H4 (cell line): ENCODE measurements at regions not wholly inside any gene's neighbourhood (a gene's known extent, or its start where the extent isn't known, plus 50 kb on each side); places are given as distances from the start of the nearest gene placed in this dataset.
A peak's percentile ranks its signal among the peaks of the same experiment; 100 is the strongest.
"Not testable (repeated sequence)": the region's sequence is repeated elsewhere in the genome, so short reads cannot be mapped to it uniquely, and the experiment has no call there.

Source experiments
- DNase-seq: peaks from one replicate; pipeline ENCODE4 v3.0.0-alpha.2; 2015; ENCODE audit warnings: low spot score

DNA sequence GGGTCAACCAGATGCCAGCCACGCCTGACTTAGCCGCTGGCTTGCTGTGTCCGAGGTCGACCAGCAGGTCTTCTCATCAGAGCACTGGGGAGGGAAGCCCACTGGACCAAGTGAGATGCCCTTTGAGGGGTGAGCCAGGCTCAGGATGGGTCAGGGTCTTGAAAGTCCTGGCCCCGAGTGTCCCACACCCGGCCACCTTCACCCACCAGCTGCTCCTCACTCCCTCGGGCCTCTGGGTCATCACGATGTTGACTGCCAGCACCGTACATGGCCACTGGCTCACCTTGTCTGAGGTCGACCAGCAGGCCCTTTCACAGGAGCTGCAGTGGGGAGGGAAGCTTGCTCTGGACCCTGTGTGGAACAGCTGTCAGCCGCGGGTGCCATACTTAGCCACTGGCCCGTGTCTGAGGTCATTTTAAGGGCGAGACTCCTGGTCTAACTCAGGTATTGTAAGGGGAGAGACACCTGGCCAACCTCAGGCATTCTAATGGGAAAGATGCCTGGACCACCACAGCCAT lies 1361.3 kb downstream of the UQCRFS1 start:
- no peak for DNase-seq

DNA sequence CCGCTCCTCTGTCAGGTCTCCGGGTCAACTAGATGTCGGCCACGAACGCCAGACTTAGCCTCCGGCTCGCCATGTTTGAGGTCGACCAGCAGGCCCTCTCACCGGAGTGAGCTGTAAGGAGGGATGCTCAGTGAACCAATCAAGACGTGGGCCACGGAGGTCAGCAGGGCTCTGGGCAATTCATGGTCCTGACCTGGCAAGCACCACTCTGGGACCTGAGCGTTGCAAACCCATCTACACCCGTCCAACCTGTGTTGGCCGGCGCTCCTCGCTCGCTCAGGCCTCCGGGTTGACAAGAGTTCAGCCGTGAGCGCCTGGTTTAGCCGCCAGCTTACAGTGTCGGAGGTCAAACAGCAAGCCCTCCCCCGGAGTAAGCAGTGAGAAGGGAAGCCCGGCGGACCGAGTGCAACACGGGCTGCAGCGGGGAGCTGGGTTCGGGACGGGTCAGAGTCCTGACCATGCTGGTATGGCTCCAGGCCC lies 1361.9 kb downstream of the UQCRFS1 start:
- no peak for DNase-seq

DNA sequence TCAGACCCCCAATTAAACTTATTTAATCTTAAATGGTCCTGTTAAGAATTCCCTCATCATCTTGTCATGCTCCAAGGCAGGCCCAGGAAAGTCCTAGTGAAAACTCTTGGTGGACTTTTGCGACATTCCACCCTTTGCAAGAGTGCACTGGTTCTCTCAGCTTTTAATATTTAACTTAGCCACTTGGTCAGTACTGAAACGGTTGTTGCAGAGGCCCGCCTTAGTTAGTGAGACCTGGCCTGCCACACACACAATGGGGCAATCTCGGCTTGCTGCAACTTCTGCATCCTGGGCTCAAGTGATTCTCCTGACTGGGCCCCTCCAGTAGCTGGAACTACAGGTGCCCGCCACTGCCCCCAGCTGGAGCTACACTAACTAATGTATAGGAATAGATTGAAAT lies 1366.0 kb downstream of the UQCRFS1 start:
- DNase-seq, result no peak

DNA sequence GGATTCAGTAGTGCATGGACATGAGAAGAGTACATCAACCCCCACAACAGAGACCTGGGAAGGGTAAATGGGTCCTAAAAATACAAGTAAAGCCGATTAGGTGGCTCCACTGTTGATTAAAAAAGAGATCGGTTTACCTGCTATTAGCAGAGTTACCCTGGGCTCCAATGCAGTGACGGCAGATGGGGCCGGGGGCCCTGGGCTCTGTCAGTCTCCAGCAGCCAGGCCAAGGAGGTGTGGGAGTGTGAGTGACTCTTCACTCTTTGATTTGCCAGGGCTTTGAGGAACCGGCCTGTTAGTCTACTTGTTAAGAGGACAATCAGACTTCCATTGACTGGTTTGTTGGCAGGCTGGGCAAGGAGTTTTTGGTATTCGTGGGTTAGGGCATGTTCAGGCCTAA lies 1368.7 kb downstream of the UQCRFS1 start:
- DNase-seq, result no peak

DNA sequence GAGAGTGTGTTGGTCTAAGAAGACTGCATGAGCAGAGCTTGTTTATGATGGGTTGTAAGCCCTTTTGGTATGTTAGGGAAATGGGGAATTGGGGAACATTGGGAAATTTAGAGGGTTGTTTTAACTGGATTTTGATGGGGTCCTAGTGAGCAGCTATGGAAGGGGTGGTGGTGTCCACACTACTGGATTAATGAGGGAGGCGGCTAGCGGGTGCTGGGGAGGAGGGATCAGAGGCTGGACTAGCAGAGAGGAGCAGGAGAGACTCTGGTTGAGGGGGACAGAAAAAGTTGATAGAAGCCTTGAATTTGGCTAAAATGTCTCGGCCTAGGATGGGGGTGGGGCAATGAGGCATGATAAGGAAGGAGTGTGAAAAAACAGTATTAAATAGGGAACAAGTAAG lies 1369.1 kb downstream of the UQCRFS1 start:
- no peak for DNase-seq

DNA sequence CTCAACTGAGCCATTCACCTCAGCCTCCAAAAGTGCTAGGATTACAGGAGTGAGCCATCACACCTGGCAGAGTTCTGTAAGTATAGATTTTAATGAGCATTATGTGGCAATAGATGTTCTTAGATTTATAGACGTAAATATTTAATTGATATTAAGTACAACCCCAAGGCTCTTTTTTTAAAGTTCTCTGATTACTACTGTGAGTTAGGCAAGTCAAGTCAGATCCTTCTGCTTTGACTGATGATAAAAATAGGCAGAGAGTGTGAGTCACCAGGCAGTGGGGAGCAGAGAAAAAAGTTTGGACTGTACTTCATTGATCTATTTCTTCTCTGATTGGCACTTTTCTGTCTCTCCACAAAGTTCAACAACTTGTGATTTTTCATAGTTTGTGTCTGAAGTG lies 1379.9 kb downstream of the UQCRFS1 start:
- DNase-seq, result no peak

DNA sequence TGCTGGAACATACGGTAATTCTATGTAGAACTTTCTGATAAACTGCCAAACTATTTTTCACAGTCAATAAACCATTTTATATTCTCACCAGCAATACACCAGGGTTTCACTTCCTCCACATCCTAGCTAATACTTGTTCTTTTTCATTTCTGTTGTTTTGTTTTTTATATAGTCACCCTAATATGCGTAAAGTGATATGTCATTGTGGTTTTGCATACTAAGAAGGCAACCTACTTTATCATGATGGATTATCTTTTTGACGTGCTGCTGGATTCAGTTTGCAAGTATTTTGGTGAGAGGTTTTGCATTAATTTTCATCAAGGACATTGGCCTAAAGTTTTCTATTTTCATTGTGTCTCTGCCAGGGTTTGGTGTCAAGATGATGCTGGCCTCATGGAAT lies 1384.1 kb downstream of the UQCRFS1 start:
- DNase-seq, result no peak

DNA sequence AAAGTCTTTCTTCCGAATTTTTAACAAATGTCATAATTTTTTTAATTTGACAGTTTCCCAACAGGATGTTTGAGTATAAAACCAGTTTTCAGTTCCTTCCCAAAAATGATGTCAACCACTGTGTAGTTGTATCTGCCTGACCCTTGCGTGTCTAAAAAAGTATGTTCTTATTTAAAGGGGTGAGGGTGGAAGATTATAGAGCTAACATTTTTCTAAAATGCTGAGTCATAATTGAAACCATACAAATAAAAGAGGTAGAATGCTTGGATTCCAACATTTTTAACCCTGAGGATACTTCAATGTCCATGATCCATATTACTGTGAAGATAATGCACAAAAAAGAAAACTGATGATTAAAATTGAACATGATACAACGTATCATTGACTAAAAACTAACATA lies 1388.8 kb downstream of the UQCRFS1 start:
- DNase-seq, result no peak

DNA sequence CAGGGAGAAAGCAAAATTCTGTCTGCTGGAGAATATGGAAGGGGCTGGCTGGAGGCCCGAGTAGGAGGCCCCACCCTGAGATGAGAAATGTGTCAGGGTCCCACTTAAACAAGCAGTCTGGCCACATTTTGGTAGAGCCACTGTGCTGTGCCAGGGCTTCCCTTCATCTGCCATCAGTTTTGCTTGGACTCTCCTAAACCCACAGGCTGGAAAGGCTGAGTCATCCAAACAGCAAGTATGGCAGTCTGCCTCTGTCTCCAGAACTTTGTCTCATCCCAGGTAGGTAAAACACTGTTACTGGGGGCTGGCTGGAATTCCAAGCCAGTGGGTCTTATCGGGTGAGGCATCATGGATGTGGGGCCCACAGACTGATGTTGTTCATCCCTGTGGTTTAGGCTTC lies 1390.6 kb downstream of the UQCRFS1 start:
- DNase-seq, result no peak

DNA sequence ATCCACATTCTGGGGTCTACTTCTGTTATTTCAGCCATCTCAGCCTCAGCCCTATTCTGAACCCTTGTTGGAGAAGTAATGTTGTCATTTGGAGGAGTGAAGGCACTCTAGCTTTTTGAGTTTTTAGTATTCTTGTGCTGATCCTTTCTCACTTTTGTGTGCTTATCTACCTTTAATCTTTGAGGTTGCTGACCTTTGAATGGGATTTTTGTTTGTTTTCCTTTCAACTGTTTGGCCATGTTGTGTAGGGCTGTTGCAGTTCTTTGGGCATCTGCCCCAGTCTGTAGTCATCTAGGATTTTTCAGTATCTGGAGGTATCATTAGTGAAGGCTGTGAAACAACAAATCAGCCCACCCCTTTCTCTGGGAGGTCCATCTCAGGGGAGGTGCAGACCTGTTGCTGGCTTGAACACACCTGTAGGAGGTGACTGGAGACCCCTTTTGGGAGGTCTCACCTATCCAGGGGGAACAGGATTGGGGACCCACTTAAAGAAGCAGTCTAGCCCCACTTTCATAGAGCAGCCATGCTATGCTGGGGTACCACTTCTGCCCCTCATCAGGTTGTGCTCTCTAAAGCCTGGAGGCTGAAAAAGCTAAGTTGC lies 1391.4 kb downstream of the UQCRFS1 start:
- DNase-seq, result no peak

DNA sequence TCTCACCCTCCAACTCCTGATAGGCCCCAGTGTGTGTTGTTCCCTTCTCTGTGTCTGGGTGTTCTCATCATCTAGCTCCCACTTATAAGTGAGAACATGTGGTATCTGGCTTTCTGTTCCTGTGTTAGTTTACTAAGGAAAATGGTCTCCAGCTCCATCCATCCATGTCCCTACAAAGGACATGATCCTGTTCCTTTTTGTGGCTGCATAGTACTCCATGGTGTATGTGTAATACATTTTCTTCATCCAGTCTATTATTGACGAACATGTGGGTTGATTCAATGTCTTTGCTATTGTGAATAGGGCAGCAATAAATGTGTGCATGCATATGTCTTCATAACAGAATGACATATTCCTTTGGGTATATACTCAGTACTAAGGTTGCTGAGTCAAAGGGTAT lies 1397.0 kb downstream of the UQCRFS1 start:
- DNase-seq, result no peak

DNA sequence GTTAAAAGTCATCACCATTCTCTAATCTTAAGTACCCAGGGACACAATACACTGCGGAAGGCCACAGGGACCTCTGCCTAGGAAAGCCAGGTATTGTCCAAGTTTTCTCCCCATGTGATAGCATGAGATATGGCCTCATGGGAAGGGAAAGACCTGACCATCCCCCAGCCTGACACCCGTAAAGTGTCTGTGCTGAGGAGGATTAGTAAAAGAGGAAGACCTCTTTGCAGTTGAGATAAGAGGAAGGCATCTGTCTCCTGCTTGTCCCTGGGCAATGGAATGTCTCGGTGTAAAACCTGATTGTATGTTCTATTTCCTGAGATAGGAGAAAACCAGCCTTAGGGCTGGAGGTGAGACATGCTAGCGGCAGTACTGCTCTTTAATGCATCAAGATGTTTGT lies 1398.1 kb downstream of the UQCRFS1 start:
- DNase-seq, result not testable (repeated sequence)

DNA sequence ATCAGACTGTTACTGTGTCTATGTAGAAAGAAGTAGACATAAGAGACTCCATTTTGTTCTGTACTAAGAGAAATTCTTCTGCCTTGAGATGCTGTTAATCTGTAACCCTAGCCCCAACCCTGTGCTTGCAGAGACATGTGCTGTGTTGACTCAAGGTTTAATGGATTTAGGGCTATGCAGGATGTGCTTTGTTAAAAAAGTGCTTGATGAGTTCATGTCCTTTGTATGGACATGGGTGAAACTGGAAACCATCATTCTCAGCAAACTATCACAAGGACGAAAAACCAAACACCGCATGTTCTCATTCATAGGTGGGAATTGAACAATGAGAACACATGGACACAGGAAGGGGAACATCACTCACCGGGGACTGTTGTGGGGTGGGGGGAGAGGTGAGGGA lies 1398.7 kb downstream of the UQCRFS1 start:
- DNase-seq, result not testable (repeated sequence)

DNA sequence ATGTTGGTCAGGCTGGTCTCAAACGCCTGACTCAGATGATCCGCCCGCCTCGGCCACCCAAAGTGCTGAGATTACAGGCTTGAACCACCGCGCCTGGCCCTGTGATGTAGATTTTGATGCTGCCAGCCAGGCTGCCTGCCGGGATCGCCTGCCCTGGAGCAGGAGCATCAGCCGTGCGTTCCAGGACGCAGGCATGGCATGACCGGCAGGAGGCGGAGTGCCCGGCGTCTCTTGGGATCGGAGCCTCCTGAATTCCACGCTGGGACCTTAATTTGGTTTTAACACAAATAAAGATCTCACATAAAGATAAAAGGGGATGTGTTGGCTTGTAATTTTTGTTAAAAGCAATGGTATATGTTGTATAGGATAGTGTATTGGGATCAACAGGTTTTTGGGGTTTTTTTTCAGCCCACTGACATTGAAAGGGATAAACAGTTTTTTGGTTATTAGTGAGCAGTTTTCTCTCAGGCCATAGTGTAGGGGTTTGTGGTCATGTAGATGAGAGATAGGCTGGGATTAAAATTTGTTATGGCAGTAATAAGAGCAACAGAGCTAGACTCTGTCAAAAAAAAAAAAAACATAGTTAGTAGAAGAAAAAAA lies 1406.4 kb downstream of the UQCRFS1 start:
- DNase-seq, result no peak

DNA sequence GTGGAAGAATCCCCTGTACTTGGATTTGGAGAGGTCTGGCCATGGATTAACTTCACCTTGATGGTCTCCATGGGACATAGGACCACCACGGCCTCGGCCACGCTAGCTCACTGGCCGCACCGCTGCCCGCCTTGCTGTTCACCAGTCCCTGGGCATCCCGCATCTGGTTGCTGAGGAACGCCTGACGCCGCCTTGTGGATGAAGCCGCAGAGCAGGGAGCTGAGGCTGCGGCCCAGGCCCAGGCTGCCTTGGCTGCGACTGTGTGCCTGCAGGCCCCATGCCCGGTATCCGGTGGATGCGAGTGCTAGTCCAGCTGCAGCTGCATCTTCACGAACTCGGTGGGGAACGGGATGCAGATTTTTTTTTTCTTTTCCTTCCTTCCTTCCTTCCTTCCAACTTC lies 1407.1 kb downstream of the UQCRFS1 start:
- no peak for DNase-seq

DNA sequence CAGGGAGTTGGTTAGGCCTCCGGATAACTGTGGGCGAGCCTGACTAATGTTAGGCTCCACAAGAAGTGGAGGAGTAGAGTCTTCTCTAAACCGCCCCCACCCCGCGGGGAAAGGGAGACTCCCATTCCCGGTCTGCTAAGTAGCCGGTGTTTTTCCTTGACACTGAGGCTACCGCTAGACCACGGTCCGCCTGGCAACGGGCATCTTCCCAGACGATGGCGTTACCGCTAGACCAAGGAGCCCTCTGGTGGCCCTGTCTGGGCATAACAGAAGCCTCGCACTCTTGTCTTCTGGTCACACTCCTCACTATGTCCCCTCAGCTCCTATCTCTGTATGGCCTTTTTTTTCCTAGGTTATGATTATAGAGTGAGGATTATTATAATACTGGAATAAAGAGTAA lies 1410.7 kb downstream of the UQCRFS1 start:
- DNase-seq, result not testable (repeated sequence)

DNA sequence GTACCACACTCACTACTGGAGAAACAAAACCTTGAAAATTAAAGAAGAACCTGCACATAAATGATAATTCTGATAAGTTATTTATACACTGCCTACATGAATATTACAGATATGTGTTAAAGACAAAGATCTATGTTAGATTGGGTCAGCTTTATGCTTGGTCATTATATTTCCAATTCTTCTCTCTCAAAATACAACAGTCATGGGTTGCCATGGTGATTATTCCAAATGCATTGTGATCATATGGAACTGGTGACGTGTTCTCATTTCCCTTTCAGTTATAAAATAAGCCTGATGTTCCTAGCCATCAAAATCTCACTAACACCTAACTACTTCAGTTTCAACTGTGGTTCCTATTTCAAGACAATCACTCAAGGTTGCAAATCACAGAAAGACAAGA lies 1416.4 kb downstream of the UQCRFS1 start:
- DNase-seq, result no peak

DNA sequence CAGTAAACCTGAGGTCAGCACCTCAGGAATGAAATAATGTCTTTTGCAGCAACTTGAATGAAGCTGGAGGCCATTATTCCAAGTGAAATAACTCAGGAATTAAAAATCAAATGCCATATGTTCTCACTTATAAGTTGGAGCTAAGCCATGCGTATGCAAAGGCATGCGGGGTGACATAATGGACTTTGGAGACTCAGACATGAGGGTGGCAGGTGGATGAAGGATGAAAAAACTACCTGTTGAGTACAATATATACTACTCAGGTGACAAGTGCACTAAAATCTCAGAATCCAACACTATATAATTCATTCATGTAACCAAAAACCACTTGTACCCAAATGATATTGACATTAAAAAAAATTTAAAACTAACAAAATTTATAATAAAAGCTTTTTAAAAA lies 1416.9 kb downstream of the UQCRFS1 start:
- DNase-seq, result no peak

DNA sequence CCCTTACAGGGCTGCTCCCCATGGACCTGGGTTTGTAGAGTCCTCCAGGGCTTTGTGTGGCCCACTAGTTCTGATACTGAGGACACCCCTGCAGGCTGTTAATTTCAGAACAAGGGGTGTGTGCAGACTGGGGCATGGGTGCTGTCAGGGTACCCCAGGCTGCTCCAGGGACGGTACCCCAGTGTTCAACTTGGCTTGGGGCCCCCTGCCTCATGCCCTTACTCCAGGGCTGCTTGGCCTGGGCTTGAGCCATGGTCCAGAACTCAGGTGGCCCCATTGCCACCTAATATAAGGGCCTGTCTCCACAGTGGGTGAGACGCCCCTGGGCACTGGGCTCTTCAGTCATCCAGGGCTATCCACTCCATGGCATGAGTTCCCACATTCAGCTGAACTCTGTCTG lies 1417.6 kb downstream of the UQCRFS1 start:
- DNase-seq, result no peak

DNA sequence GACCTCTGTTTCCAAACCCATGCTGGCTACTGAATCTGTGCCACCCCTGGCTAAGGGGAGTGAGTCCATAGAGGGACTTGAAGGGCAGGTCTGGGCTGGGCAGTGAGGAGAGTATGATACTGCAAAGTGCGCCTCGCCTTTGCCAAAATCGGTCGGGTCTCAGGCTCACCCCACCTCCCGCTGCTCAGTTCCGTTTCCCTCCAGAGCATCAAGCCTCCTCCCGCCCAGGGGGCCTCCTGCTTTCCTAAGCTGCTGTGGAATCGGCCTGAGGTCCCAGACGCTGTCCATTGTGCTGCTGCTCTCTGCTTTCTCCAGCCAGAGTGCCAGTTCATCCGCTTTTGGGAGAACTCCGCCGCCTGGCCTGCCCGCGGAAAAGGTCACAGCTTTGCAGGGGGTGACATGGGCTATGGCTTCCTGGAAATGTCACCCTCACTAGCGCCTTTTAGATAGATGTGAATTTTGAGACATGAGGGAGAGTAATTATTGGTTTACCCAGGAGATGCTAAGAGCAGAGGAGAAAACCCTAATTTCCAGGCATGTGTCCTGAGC lies 1418.4 kb downstream of the UQCRFS1 start:
- no peak for DNase-seq

DNA sequence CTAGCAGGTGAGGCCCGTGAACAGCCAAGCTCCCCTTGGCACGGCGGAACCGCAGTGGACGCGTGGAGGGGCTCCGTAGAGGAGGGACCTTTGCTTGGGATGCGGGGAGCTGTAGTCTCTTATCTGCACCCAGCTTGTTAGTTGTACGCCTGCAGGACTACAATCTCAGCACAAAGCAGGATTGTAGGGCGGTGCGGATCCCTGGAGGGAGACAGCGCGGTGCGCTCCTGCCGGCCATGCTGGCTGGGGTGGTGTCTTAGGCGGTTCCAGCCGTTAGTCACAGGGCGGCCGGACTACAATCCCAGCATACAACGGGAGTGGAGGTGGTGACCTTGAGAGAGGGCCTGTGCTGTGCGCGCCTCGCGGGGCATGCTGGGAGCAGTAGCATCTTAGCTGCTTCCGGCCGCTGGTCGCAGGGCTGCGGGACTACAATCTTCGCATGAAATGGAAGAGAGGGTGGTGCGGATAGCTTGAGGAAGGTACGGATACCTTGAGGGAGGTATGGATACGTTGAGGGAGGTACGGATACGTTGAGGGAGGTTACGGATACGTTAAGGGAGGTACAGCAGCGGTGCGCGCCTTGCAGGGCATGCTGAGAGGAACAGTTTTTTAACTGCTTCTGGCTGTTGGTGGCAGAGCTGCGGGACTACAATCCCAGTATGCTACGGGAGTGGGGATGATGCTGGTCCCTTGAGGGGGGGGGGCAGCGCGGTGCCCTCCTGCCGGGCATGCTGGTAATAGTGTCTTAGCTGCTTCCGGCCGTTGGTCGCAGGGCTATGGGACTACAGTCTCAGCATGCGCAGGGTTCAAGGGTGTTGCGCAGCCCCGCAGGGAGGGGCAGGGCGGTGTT lies 1419.1 kb downstream of the UQCRFS1 start:
- DNase-seq, result peak; percentile 92

DNA sequence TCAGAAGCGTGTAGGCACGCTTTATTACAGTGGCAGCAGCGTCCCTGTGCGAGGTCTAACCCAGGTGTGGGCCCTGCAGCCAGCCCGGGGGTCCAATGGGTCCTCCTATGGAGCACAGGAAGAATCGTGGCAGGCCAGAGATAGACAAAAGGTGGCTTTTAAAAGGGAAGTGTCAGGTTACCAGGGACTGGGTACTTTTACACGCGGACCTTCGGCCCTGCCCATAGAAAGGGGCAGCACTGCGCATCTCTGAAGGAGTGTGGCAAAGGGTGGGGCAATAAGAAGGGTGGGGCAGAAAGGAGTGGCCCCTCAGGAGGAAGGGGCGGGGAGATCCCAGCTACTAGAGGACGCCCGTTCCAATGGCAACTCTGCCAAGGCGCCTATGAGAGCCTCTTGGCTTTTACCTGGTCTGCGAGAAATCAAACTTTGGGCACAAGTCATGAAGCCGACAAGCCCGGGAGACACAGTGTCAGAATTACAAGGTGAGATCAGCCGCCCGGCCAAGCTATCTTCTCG lies 1419.8 kb downstream of the UQCRFS1 start:
- peak; percentile 87 for DNase-seq
